ENCODE measurements at regions not wholly inside any gene's neighbourhood (a gene's known extent, or its start where the extent isn't known, plus 50 kb on each side); places are given as distances from the start of the nearest gene placed in this dataset.

DNA sequence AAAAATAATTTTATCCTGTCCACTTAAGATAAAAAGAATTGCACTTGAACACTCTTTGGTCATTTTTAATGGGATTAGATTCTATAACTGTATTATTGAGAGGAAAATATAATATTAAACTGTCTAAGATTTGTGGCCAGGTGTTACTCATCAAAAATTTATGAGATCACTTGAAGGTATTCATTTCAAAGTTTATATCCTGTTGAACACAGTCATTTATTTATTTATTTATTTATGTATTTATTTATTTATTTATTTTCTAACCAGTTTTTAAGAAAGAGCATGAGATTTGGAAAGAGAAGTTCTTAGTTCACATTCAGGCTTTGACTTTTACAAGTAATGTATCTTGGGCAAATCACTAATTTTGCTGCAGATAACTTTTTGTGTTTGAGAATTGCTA is 692.7 kb downstream of the LTN1 start:
- DNase-seq (no peak), ATAC-seq (no peak)
- intact Hi-C loops (cut with DNase I), result no loop called here
- H3K4me3 ChIP-seq, result no peak overlapping the region
- no peak overlapping the region for H3K27ac ChIP-seq
- TF ChIP-seq, protein P1, sequence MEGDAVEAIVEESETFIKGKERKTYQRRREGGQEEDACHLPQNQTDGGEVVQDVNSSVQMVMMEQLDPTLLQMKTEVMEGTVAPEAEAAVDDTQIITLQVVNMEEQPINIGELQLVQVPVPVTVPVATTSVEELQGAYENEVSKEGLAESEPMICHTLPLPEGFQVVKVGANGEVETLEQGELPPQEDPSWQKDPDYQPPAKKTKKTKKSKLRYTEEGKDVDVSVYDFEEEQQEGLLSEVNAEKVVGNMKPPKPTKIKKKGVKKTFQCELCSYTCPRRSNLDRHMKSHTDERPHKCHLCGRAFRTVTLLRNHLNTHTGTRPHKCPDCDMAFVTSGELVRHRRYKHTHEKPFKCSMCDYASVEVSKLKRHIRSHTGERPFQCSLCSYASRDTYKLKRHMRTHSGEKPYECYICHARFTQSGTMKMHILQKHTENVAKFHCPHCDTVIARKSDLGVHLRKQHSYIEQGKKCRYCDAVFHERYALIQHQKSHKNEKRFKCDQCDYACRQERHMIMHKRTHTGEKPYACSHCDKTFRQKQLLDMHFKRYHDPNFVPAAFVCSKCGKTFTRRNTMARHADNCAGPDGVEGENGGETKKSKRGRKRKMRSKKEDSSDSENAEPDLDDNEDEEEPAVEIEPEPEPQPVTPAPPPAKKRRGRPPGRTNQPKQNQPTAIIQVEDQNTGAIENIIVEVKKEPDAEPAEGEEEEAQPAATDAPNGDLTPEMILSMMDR (IDR thresholded peaks at IDR 0.05), result no peak
- no peaks in the 10 kb centered on the region for H3K27me3 ChIP-seq
- no peaks in the 10 kb centered on the region for H3K9me3 ChIP-seq
- H3K4me1 ChIP-seq, result no peaks in the 10 kb centered on the region
- H3K36me3 ChIP-seq, result no peaks in the 10 kb centered on the region

DNA sequence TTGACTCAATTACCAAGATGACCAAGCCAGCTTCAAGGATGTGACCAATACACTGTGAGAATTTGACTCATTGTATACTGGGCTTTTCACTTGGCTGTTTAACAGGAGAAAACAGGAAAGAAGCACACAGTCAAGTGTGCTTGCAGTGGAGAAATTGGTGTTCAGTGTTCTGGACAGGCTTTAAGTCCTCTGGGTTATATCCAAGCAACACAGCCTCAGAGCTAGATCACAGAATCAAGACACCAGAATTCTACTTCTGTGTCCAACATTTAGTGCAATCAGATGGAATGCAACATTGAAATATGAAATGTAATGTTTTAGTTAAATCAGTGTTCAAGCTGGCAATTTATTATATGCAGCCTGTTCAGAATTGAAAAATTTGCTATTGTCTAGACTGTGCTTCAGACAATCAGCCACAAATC is 694.4 kb downstream of the LTN1 start:
- no peaks in the 10 kb centered on the region for H3K9me3 ChIP-seq
- no peak for DNase-seq

DNA sequence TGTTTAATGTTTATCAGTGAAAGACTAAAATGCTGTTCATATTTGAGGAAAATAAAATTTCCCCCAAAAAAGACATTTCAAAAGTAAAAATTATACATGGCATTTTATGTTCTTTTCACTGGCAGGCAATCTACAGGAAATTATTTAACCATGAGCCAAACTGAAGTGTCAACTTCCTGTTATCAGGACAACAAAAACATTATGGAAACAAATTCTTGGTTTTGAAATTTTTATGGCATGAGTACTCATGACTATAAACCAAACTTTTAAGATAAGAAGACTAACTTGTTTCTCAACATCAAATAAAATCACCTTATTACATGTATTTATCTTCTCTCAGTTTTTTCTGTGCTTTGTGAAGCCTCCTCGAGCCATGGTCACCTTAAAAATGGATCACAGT is 698.6 kb downstream of the LTN1 start:
- Histone ChIP-seq H3K4me1 (no peaks in the 10 kb centered on the region), H3K27ac (no peak overlapping the region), H3K9me3 (peaks cover 0 to 23% (median 4%) of the 10 kb centered on the region in 11 donors), H3K4me3 (no peak overlapping the region), H3K27me3 (no peaks in the 10 kb centered on the region), H3K36me3 (no peaks in the 10 kb centered on the region)
- intact Hi-C loops (cut with DNase I), result no loop called here
- no peak for DNase-seq
- no peak for ATAC-seq
- TF ChIP-seq, protein P1 (IDR thresholded peaks at IDR 0.05), result no peak
- 90 to 98% methylated on average over 1 of the region's 1 CpG for WGBS, 2 donors

More for the DNA sequence above, 694.4 kb downstream of the LTN1 start:
- Histone ChIP-seq H3K4me3 (no peak overlapping the region), H3K27ac (no peak overlapping the region), H3K27me3 (no peaks in the 10 kb centered on the region), H3K36me3 (no peaks in the 10 kb centered on the region), H3K4me1 (no peaks in the 10 kb centered on the region)
- no peak for ATAC-seq
- TF ChIP-seq, protein P1 (IDR thresholded peaks at IDR 0.05), result no peak
- intact Hi-C loops (cut with DNase I), result no loop called here

DNA sequence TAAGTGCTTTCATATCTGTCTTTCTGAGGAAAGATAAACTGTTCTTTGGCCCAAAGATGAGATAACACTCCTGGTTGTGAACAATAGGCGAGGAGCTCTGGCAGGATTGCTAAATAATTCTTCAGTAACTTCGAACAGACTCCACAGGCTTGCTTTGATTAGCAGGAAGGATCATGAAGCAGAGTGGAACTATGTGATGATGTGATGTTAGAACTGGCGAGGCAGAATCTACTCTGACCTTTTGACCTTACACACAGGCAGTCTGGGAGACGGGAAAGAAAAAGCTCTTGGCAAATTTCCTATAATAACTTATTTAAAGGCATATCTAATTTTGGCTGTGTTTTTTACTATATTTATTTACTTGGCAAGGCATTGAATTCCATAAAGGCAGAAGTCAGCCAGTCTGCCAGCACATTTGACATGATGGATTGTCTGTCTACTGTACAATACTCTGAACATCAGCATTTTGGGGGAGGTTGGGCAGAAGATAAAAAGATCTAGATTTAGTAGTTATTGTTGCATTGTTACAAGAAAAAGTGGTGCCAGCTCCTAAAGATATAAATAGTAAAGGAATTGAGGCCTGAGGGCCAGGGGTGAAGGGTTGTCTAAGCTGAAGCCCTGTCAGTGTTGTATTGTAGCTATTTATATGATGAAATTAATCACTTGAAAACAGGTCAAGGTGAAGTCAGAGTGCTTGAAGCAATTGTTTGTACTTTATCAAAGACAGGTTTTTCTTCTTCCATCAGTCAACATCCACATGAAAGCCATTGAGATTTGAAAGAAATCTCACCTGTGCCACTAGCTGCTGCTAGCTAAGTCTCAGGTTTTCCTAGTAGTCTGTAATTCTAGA is 708.8 kb downstream of the LTN1 start:
- peak in 1 of 2 donors; percentile 20 for DNase-seq
- H3K27ac ChIP-seq, result peak overlapping the region in 9 of 10 donors; percentile 2 to 67 (median 21)
- H3K4me3 ChIP-seq, result no peak overlapping the region
- peaks cover 4 to 21% (median 11%) of the 10 kb centered on the region in 9 donors for H3K4me1 ChIP-seq
- peak; percentile 38 to 96 (median 88) for ATAC-seq
- H3K27me3 ChIP-seq, result no peaks in the 10 kb centered on the region
- peaks cover 0 to 12% (median 0%) of the 10 kb centered on the region in 11 donors for H3K9me3 ChIP-seq
- TF ChIP-seq, protein P1 (IDR thresholded peaks at IDR 0.05), result no peak
- WGBS, 2 donors, result 4 to 7% methylated on average over 4 of the region's 4 CpGs
- no peaks in the 10 kb centered on the region for H3K36me3 ChIP-seq
- intact Hi-C loops (cut with DNase I), result no loop called here

Data from heart right ventricle (tissue), 16 donors.